DND-41 (cell line): ENCODE measurements at regions not wholly inside any gene's neighbourhood (a gene's known extent, or its start where the extent isn't known, plus 50 kb on each side); places are given as distances from the start of the nearest gene placed in this dataset.

Experiments
- CTCF ChIP-seq: IDR thresholded peaks from 2 replicates; pipeline ENCODE4 v1.5.1; 2012; ENCODE audit warnings: borderline replicate concordance, low read length, moderate library complexity, mild to moderate bottlenecking; ENCODE audit not compliant: poor library complexity, severe bottlenecking; ENCODE audit errors: extremely low read depth
- EZH2 ChIP-seq: IDR thresholded peaks from 3 replicates; pipeline ENCODE4 v1.6.1; 2012; ENCODE audit warnings: borderline replicate concordance, low read depth, mild to moderate bottlenecking, moderate library complexity, low read length, inconsistent platforms; ENCODE audit not compliant: severe bottlenecking

- TF ChIP-seq CTCF: no peak
- TF ChIP-seq EZH2: no peak
Measured at GRCh38 chr9:90074316-90074962, 469.6 kb downstream of the GADD45G start.
